GM19463 (cell line): ENCODE measurements at regions not wholly inside any gene's neighbourhood (a gene's known extent, or its start where the extent isn't known, plus 50 kb on each side); places are given as distances from the start of the nearest gene placed in this dataset.

Experiments used
- ATAC-seq: cut with Tn5 transposase; IDR thresholded peaks from one replicate; pipeline ENCODE4 v1.9.1; 2021; ENCODE audit warnings: mild to moderate bottlenecking, moderate library complexity; ENCODE audit not compliant: unreplicated experiment

- no peak for ATAC-seq
These were observed 64.4 kb upstream of the SPATA31E1 start for GRCh38 chr9:87818308-87818707.

DNA sequence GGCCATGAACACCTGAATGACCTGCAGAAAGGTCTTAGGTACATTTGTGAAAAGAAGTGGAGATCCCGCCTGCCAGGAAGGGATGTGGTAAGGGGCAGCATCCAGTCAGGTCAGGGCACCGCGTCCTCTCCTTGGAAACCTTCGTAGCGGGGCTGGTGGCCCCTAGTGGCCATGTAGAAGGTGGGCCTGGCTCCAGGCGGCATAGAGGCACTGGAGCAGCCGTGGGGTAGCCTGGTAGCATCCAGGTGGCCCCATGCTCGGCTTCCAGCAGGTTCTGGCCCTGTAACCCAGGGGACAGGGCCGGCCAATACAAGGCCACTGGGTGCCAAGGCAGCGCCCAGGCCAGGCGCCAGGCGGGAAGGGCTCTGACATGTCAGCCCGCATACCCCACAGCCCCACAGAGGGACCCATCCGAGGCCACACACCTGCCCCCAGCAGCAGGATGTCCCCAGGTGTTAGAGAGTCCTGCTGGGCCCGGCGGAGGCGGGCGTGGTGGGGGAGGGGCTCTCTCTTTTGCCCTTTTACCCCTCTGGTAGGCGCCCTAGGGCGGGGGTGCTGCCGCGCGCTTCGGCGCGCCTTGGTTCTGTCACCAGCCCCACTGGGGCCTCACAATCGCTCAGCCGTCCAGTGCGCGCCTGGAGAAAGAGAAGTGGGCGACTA is 58.3 kb upstream of the SPATA31E1 start:
- no peak for ATAC-seq

GRCh38 chr9:87824886-87825285 is 57.8 kb upstream of the SPATA31E1 start:
- ATAC-seq, result no peak

DNA sequence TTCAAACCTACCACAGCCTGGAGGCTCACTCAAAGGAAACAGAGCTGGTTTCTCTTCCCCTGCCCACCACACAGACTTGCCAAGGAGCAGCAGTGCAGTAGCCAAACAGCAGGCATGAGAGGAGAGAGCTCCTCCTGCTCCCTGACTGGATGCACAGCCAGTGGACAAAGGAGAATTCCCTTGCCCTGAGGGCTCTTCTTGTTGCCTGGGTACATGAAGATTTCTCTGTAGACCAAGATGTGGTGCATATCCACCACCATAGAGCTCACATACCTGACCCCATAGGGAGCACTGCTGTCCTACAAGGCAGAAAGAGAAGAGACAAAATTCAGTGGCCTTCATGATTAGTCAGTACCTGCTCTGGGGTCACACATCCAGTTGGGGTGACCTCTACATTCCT is 56.3 kb upstream of the SPATA31E1 start:
- no peak for ATAC-seq

GRCh38 chr9:87827341-87827740 is 55.3 kb upstream of the SPATA31E1 start:
- no peak for ATAC-seq

DNA sequence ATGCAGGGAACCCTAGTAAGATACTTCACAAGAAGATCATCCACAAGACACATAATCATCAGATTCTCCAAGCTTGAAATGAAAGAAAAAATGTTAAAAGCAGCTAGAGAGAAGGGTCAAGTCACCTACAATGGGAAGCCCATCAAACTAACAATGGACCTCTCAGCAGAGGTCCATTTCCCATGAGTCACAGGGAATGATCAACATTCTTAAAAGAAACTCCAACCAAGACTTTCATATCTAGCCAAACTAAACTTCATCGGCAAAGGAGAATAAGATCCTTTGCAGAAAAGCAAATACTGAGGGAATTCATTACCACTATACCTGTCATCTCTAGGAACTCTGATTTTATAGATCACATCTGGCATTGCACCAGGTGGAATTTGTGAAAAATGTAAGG is 52.9 kb upstream of the SPATA31E1 start:
- ATAC-seq, result no peak

- no peak for ATAC-seq
These were observed 52.2 kb upstream of the SPATA31E1 start for GRCh38 chr9:87830446-87830845.

GRCh38 chr9:87831159-87831558 is 51.5 kb upstream of the SPATA31E1 start:
- ATAC-seq, result no peak
